Brain microvascular endothelial cell (primary cell): ENCODE measurements at regions not wholly inside any gene's neighbourhood (a gene's known extent, or its start where the extent isn't known, plus 50 kb on each side); places are given as distances from the start of the nearest gene placed in this dataset.
"Not testable (repeated sequence)": the region's sequence is repeated elsewhere in the genome, so short reads cannot be mapped to it uniquely, and the experiment has no call there.

Source experiments
- DNase-seq: peaks from one replicate; pipeline ENCODE4 v3.0.0-alpha.2; 2020
- H3K27ac ChIP-seq: fragments of 250-450 bp; sonication (Bioruptor Pico); 2 replicates; pipeline ENCODE4 v1.5.1; 2020; ENCODE audit warnings: mild to moderate bottlenecking, moderate library complexity
- H3K27me3 ChIP-seq: fragments of 250-450 bp; sonication (Bioruptor Pico); replicated peaks from 2 replicates; pipeline ENCODE4 v1.5.1; 2020; ENCODE audit warnings: mild to moderate bottlenecking
- H3K36me3 ChIP-seq: fragments of 250-450 bp; sonication (Bioruptor Pico); replicated peaks from 2 replicates; pipeline ENCODE4 v1.5.1; 2020; ENCODE audit warnings: mild to moderate bottlenecking
- H3K4me3 ChIP-seq: 2 replicates; pipeline ENCODE4 v1.5.1; 2011; ENCODE audit warnings: low read depth, mild to moderate bottlenecking, control low read depth, low read length, moderate library complexity
- CTCF ChIP-seq: IDR thresholded peaks from 2 replicates; pipeline ENCODE4 v1.5.1; 2011; ENCODE audit warnings: low read depth, mild to moderate bottlenecking, moderate library complexity, low read length, control low read depth, inconsistent platforms; ENCODE audit errors: missing control alignments
- in situ Hi-C: cut with HindIII; loops from 2 replicates; pipeline ENCODE4 v1.10.0; 2017; ENCODE audit warnings: low sequenced_read_pairs, low pct_ligation_motif_present

GRCh38 chr2:224217233-224217961 is 178.3 kb upstream of the SERPINE2 start:
- Histone ChIP-seq H3K27me3 (no peaks in the 10 kb centered on the region), H3K4me3 (no peak overlapping the region), H3K36me3 (no peaks in the 10 kb centered on the region), H3K27ac (no peak overlapping the region)
- TF ChIP-seq CTCF: no peak
- no peak for DNase-seq
- in situ Hi-C loops: no loop called here

- H3K27ac ChIP-seq, H3K27me3 ChIP-seq, H3K4me3 ChIP-seq, DNase-seq, H3K36me3 ChIP-seq, in situ Hi-C loops: not testable (repeated sequence)
Observed at GRCh38 chr2:224215611-224216010, 176.5 kb upstream of the SERPINE2 start.

GRCh38 chr2:224213396-224213795 is 174.3 kb upstream of the SERPINE2 start:
- in situ Hi-C loops: no loop called here

GRCh38 chr2:224211791-224212190 is 172.7 kb upstream of the SERPINE2 start:
- no peak for DNase-seq
- in situ Hi-C loops: no loop called here
- Histone ChIP-seq H3K4me3 (no peak overlapping the region), H3K27ac (no peak overlapping the region), H3K36me3 (no peaks in the 10 kb centered on the region), H3K27me3 (no peaks in the 10 kb centered on the region)
- no peak for TF ChIP-seq CTCF

More at GRCh38 chr2:224213396-224213795, 174.3 kb upstream of the SERPINE2 start:
- no peak for TF ChIP-seq CTCF
- Histone ChIP-seq H3K27ac (no peak overlapping the region), H3K4me3 (no peak overlapping the region), H3K36me3 (no peaks in the 10 kb centered on the region), H3K27me3 (no peaks in the 10 kb centered on the region)
- no peak for DNase-seq

- TF ChIP-seq CTCF: no peak
- no peak for DNase-seq
- no peak overlapping the region for H3K27ac ChIP-seq
Observed at GRCh38 chr2:224211181-224211480, 172.0 kb upstream of the SERPINE2 start.

GRCh38 chr2:224210286-224211180 is 171.4 kb upstream of the SERPINE2 start:
- DNase-seq: no peak
- no peaks in the 10 kb centered on the region for H3K36me3 ChIP-seq
- no peak overlapping the region for H3K27ac ChIP-seq
- TF ChIP-seq CTCF: no peak
- in situ Hi-C loops: no loop called here
- no peaks in the 10 kb centered on the region for H3K27me3 ChIP-seq
- no peak overlapping the region for H3K4me3 ChIP-seq

More at GRCh38 chr2:224211181-224211480, 172.0 kb upstream of the SERPINE2 start:
- H3K36me3 ChIP-seq: no peaks in the 10 kb centered on the region
- H3K4me3 ChIP-seq: no peak overlapping the region
- H3K27me3 ChIP-seq: no peaks in the 10 kb centered on the region
- in situ Hi-C loops: no loop called here
